GM12875 (cell line): ENCODE measurements at regions not wholly inside any gene's neighbourhood (a gene's known extent, or its start where the extent isn't known, plus 50 kb on each side); places are given as distances from the start of the nearest gene placed in this dataset.

Experiments
- H3K4me3 ChIP-seq: one replicate; pipeline ENCODE4 v1.5.1; 2011; ENCODE audit warnings: low read depth, low read length, control low read depth
- TF ChIP-seq, protein P1 (sequence below): IDR thresholded peaks from 2 replicates; pipeline ENCODE4 v1.5.1; 2011; ENCODE audit warnings: low read depth, mild to moderate bottlenecking, control low read depth, inconsistent platforms, low read length, moderate library complexity, borderline replicate concordance; ENCODE audit not compliant: insufficient read depth

DNA sequence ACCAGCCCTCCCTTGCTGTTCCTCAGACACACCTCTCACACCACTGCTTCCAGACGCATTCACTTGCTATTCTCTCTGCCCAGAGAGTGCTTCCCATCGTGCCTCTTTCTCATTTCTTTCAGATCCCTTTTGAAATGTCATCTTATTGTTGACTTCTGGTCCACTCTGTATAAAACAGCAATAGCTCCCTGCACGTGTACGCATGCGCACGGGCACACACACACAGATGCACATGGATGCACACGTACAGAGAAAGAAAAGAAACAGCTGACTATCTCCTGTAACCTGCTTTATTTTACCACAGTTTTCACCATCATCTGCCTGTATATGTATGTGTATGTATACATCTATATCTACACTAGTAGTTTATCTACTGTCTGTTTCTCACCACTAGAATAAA lies 285.9 kb upstream of the NR5A2 start:
- TF ChIP-seq, protein P1, sequence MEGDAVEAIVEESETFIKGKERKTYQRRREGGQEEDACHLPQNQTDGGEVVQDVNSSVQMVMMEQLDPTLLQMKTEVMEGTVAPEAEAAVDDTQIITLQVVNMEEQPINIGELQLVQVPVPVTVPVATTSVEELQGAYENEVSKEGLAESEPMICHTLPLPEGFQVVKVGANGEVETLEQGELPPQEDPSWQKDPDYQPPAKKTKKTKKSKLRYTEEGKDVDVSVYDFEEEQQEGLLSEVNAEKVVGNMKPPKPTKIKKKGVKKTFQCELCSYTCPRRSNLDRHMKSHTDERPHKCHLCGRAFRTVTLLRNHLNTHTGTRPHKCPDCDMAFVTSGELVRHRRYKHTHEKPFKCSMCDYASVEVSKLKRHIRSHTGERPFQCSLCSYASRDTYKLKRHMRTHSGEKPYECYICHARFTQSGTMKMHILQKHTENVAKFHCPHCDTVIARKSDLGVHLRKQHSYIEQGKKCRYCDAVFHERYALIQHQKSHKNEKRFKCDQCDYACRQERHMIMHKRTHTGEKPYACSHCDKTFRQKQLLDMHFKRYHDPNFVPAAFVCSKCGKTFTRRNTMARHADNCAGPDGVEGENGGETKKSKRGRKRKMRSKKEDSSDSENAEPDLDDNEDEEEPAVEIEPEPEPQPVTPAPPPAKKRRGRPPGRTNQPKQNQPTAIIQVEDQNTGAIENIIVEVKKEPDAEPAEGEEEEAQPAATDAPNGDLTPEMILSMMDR: no peak
- H3K4me3 ChIP-seq: no peak overlapping the region

DNA sequence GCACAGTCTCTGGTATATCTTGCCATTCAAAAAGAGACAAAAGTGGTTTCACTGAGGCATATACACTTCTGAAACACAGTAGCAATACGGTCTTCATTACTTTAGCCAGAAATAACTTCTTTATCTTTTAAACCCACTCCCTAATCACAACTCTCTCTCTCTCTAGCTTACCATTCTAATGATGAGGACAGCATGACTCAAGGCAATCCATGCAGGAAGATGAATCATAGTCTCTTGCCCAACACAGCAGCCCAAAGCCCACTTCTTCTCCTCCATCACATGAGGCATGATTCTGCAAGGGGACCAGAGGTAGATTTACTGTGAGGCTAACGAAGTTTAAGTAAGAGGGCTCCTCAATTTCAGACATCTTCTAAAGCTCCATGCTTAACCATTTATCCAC lies 285.0 kb upstream of the NR5A2 start:
- TF ChIP-seq, protein P1: no peak
- H3K4me3 ChIP-seq: no peak overlapping the region

DNA sequence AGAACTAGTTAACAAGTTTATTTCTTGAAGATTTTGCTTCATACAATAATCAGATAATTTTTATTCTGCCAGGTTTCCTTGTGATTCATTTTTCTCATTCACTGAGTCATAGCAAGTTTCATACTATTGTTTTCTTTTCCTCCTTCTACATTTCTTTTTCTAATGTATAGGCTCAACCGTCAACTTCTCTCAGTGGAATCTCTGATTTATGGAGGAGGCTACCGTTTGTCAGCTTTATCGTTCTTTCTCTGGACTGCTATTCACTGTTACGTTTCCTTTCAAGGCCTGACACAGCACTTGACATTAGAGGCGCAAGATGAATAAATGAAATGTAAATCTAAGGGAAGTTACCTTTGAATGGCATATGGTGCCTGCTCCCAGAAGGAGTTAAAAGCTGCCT lies 284.3 kb upstream of the NR5A2 start:
- TF ChIP-seq, protein P1: no peak
- H3K4me3 ChIP-seq: no peak overlapping the region

DNA sequence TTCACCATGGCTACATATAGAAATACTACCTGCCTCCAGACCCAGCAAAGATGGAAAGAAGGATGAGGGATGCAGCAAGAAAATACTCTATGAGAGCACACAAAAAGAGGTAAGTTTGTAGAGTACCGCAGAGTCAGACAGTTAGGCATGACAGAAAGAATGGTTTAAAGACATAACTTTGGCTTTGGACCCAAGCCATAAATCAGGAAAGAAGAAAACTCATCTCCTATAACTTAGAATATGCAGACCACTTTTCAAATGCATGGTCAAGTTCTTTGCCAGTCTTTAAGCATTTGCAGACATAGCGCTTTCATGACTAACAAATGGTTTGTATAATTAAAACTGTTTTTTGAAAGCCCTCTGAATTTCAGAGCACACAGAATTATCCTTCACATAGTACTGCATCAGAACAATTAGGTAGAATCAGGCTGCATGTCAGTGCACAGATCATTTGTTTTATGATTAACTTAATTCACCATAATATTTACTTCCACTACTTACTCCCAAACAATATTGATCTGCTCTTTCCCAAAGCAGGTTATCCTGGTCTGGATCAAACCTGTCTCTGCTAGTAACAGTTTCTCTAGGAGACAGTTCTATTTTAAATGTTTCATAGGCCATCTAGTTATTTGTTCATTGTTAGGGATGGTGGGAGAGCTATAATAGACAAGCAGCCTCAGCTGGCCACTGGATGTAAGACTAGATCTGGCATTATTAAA lies 280.7 kb upstream of the NR5A2 start:
- TF ChIP-seq, protein P1: no peak
- H3K4me3 ChIP-seq: no peak overlapping the region

DNA sequence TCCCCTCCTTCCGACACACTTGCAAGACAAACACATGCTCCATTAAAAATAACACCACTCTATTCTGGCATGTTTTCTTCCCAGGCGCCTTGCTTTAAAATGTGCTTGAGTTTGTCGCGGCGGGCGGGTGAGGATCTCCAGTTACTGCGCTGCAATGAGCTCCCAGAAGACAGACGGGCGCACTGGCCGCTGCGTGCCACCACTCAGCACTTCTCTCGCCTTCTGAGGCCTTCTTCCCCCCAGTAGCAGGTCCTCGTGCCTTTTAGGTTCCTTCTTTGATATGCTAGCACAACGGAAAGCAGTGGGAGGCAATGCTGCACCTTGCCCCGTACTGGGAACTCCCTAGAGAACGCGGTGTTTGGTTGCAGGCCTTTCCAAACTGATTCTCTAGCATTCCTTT lies 279.5 kb upstream of the NR5A2 start:
- TF ChIP-seq, protein P1: no peak
- H3K4me3 ChIP-seq: no peak overlapping the region

DNA sequence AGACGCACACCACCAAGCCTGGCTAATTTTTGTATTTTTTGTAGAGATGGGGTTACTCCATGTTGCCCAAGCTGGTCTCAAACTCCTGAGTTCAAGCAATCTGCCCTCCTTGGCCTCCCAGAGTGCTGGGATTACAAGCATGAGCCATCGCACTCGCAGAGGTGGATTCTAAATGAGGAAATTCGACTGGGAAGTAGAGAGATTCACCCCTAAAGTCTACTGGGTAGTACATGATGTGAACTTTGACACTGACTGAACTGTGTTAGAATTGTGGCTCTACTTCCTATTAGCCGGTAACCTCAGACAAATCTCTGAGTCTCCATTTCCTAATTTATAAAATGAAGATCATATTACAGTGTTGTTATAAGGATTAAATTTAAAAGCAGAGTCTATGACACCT lies 276.0 kb upstream of the NR5A2 start:
- TF ChIP-seq, protein P1: no peak
- H3K4me3 ChIP-seq: no peak overlapping the region

DNA sequence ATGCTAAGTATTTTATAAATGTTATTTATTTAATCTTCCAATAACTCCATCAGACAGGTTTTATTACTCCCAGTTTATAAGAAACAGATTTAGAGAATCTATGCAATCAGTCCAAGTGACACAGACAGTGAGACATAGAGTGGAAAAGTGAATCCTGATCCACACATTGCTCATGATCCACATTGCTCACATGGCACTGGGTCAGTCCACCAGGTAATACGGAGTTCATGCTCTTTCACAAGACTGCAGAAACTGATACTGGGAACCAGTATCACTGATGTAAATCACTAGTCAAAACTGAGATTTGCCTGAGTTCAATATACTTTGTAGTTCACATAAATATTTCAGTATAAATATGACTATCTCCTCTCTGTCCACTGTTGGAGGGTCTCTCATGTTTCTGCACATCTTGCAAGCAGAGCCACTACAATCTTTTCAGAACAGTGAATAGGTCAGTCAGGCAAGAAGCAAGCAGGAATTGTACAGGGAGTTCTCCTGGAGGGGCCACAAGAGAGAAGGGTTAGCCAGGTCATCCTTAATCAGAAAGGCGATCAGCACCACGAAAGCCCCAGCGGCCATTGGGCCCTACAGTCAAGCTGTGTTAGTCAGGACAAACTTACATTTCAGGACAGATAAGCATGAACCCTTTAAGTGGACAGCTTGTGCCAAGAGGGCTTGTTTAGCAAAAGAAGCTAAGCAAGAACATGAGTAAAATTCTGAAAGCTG lies 275.4 kb upstream of the NR5A2 start:
- H3K4me3 ChIP-seq: no peak overlapping the region
- TF ChIP-seq, protein P1: no peak
